Large intestine (tissue), 3 donors: ENCODE measurements at regions not wholly inside any gene's neighbourhood (a gene's known extent, or its start where the extent isn't known, plus 50 kb on each side); places are given as distances from the start of the nearest gene placed in this dataset.

ENCODE experiments used
- DNase-seq, 2 donors: peaks; one replicate each; pipeline versions ENCODE4 v3.0.0 to v3.0.0-alpha.2; 2013
- H3K27ac ChIP-seq: one replicate; pipeline ENCODE4 v1.5.1; 2013; ENCODE audit warnings: low read length
- H3K27me3 ChIP-seq: 2 replicates; pipeline ENCODE4 v1.6.1; 2013; ENCODE audit warnings: low read length; ENCODE audit not compliant: control insufficient read depth, insufficient read depth
- H3K36me3 ChIP-seq: 2 replicates; pipeline ENCODE4 v1.6.1; 2013; ENCODE audit warnings: low read length; ENCODE audit not compliant: control insufficient read depth, insufficient read depth
- H3K4me1 ChIP-seq: one replicate; pipeline ENCODE4 v1.6.1; 2013; ENCODE audit warnings: low read length; ENCODE audit not compliant: control insufficient read depth, insufficient read depth
- H3K4me3 ChIP-seq: one replicate; pipeline ENCODE4 v1.5.1; 2013; ENCODE audit warnings: low read length
- H3K9me3 ChIP-seq: one replicate; pipeline ENCODE4 v1.6.1; 2013; ENCODE audit warnings: mild to moderate bottlenecking, low read depth, low read length, moderate library complexity; ENCODE audit not compliant: control insufficient read depth
- whole genome bisulfite sequencing: methylation state at CpG from one replicate; pipeline ENCODE4 v1.1.5; 2013; ENCODE audit warnings: low lambda C conversion rate; ENCODE audit not compliant: insufficient coverage; 5-methylcytosine and 5-hydroxymethylcytosine counted together

DNA sequence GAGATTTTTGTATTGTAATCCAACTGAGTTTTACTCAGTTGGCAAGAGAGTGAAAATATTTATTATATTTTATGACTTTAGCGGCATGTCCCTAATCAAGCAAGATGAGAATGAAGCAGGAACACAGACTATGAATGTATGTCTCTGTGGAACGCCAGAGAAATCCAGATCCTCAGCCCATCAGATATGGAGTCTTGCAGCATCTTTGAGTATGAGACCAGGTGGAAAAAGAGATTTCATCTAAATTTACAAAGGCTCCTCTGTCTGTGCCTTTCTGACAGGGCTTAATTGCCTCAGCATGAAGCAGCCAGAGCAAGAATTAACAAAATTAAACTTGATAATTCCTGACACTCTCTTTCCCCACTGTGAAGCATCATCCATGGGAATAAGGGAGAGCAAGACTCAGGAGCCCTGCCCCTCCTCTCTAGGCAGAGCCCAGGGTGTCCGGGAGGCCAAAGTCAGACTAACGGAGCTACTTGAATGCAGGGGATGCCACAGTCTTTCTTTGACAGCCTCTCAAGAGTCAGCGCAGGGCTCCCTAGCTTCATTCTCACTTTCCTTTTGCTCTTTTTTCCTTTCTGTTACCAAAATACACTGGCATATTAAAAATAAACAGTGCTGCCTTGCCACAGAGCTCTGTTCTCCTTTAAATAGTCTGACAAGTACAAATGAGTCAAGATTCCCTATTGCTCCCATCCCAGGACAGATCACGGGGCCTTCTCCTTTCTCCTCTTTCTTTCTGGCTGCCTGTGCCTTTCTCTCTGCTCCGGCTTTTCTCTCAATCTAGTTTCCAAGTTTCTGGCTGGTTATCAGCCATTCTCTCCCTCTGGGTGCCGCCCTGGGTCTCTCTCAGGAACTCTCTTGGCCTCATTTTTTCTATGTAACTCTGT is 132.2 kb upstream of the INHBA start:
- WGBS = 63% methylated on average over 3 of the region's 8 CpGs
- no peak for DNase-seq
- H3K36me3 ChIP-seq = no peaks in the 10 kb centered on the region
- H3K4me1 ChIP-seq = no peaks in the 10 kb centered on the region
- no peaks in the 10 kb centered on the region for H3K27me3 ChIP-seq
- no peak overlapping the region for H3K4me3 ChIP-seq
- H3K9me3 ChIP-seq = no peaks in the 10 kb centered on the region
- H3K27ac ChIP-seq = no peak overlapping the region

DNA sequence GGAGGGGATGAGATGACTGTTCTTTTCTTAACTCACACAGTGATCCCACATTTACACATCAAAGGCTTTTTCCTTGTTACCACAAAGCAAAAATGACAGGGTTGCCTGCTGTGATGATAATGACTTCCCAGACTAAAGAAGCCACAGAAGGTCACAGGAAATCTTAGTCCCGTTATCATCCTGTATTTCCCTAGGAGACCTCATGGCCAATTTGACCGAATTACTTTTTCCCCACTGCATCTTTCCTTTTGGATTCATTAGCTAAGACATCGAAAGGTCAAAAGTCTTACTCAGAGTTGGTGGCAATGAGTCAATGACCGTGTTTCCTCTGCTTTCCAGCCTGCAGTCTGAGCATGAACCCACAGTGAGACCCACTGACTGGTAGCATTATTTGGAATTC is 130.1 kb upstream of the INHBA start:
- no peak for DNase-seq
- no peaks in the 10 kb centered on the region for H3K4me1 ChIP-seq
- H3K27me3 ChIP-seq = no peaks in the 10 kb centered on the region
- 65% methylated on average over 2 of the region's 4 CpGs for WGBS
- no peak overlapping the region for H3K27ac ChIP-seq
- H3K9me3 ChIP-seq = no peaks in the 10 kb centered on the region
- no peaks in the 10 kb centered on the region for H3K36me3 ChIP-seq
- H3K4me3 ChIP-seq = no peak overlapping the region

DNA sequence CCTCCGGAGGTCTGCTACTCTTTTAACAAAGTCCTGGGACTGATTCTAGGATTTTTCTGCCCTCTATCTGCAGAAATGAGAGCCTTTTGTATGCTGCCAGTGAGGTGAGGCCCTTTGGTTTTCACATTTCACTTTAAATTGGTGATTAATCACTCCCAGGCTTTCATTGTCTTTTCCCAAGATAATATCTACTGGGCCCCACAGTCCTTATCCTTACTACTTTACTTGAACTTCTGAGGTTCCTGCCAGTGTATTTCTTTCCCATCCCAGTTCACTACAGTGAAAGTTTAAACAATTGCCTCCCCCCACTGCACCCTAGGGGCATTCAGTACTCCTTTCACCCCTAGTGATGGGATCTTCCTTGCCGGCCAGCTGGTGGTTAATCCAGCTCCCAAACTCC is 127.4 kb upstream of the INHBA start:
- H3K36me3 ChIP-seq = no peaks in the 10 kb centered on the region

DNA sequence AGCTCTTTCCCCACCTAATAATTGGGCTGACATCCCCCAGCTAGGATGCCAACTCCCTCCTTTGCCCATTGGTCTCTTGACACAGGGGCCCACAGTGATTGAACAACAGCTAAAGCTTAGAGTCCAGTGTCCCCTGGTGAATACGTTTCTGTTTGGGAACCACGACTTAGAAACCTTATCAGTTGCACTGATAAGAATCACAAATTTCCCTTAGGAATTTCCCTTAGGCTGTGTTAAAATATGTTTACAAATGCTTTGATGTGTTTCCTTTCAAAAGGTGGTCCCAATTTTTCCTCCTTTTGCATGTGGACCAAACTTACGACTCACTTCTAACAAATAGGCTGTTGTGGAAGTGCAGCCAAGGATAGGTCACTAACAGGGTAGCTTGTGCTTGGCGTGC is 126.0 kb upstream of the INHBA start:
- H3K27me3 ChIP-seq = no peaks in the 10 kb centered on the region
- no peaks in the 10 kb centered on the region for H3K9me3 ChIP-seq
- no peak overlapping the region for H3K27ac ChIP-seq
- WGBS = no CpG with 5 or more reads among the region's 4 CpGs
- H3K4me1 ChIP-seq = no peaks in the 10 kb centered on the region
- H3K36me3 ChIP-seq = no peaks in the 10 kb centered on the region
- no peak for DNase-seq
- H3K4me3 ChIP-seq = no peak overlapping the region

More for the DNA sequence above, 127.4 kb upstream of the INHBA start:
- WGBS = no CpG with 5 or more reads among the region's 2 CpGs
- Histone ChIP-seq H3K4me1 (no peaks in the 10 kb centered on the region), H3K27me3 (no peaks in the 10 kb centered on the region), H3K4me3 (no peak overlapping the region), H3K27ac (no peak overlapping the region), H3K9me3 (no peaks in the 10 kb centered on the region)
- DNase-seq = no peak

DNA sequence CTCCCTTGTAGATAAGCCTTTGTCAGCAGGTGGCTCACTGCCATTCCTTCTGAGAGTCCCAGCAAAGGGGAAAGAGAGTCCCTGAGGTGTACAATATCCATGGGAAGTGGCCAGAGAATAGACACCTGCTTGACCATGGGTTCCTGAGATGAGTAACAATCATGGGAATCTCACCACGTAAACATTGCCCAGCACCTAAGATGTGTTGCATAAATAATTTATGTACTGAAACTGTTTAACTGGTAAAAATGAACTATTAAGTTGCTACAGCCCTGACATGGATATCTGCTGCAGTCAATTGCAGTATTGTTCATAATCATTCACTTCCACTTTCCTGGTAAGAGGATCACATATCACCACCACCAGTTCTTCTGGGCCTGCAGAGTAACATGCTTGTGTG is 123.8 kb upstream of the INHBA start:
- Histone ChIP-seq H3K27me3 (no peaks in the 10 kb centered on the region), H3K4me1 (no peaks in the 10 kb centered on the region), H3K9me3 (no peaks in the 10 kb centered on the region), H3K27ac (no peak overlapping the region), H3K36me3 (no peaks in the 10 kb centered on the region), H3K4me3 (no peak overlapping the region)
- WGBS = no CpG with 5 or more reads among the region's 1 CpG
- no peak for DNase-seq

DNA sequence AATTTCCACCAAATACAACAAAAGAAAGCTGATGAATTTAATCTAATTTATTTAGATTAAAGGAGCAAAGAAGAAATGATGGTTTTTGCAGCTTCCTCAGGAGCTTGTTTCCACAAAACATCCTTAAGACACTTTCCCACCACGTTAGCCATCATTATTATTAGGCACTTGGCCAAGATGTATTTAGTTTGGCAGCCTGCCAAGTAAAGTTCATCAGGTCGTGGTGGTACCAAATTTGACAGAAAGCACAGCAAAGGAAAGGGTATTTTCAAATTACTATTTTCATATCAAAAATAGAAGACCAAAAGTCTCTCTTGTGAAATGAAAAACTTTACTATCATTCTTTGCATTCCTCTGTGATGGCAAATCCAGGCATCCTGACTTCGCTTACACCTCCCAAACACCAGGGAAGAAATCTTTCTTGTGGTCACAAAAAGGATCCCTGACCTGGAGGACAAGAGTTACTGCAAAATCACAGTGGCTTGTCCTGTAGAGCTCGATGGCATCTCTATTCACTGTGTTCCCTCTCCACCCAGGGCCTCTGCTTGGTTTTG is 123.1 kb upstream of the INHBA start:
- no peak for DNase-seq
- Histone ChIP-seq H3K9me3 (no peaks in the 10 kb centered on the region), H3K27me3 (no peaks in the 10 kb centered on the region), H3K4me3 (no peak overlapping the region), H3K4me1 (no peaks in the 10 kb centered on the region), H3K36me3 (no peaks in the 10 kb centered on the region), H3K27ac (no peak overlapping the region)
- no CpG with 5 or more reads among the region's 4 CpGs for WGBS

DNA sequence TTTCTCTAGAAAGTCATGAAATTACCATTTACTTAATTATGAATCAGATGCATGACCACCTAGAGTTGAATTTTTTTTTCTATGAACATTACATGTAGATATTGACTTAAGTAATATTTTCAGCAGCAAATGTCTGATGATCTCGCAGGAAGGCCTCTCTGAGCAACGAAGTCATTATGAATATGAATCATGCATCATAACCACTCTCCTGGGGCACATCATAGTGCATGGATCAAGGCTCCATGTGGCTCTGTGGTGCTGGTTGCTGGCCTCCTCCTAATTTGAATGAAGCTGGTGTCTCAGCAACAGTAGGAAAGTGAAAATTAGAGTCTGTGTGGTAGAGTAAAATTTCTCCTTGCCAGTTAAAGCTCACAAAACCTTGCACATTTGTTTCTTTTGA is 121.4 kb upstream of the INHBA start:
- H3K4me3 ChIP-seq = no peak overlapping the region
- no peak for DNase-seq
- H3K27ac ChIP-seq = no peak overlapping the region
- H3K27me3 ChIP-seq = no peaks in the 10 kb centered on the region
- no peaks in the 10 kb centered on the region for H3K4me1 ChIP-seq
- WGBS = no CpG with 5 or more reads among the region's 2 CpGs
- H3K36me3 ChIP-seq = no peaks in the 10 kb centered on the region
- H3K9me3 ChIP-seq = no peaks in the 10 kb centered on the region

DNA sequence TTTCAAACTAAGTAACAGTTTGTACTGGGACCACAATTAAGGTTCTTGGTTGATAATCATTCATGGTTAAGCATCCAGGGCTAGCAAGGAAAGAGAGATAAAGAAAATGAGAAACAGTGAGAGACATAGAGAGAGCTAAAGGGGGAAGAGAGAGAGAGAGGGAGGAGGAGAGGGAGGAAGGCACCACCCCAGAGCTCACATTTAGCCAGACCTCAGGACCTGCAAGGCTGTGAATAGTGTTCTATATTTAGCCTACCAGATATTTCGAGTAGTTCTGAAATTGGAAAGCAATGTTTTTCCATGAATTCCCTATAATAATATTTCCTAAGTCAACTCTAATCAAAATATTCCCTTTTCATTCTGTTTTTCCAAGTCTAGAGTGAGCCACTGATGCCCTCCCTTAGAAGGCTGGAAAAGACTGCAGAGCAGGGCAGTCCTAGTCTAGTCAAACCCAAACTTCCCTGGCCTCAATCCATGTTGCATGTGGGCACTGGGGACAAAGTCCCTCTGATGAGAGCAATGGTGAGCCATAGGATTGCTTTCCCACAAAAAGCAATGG is 119.4 kb upstream of the INHBA start:
- Histone ChIP-seq H3K36me3 (no peaks in the 10 kb centered on the region), H3K4me1 (no peaks in the 10 kb centered on the region), H3K27me3 (no peaks in the 10 kb centered on the region), H3K9me3 (no peaks in the 10 kb centered on the region), H3K27ac (no peak overlapping the region), H3K4me3 (no peak overlapping the region)
- no peak for DNase-seq
- WGBS = 100% methylated on average over 1 of the region's 1 CpG

DNA sequence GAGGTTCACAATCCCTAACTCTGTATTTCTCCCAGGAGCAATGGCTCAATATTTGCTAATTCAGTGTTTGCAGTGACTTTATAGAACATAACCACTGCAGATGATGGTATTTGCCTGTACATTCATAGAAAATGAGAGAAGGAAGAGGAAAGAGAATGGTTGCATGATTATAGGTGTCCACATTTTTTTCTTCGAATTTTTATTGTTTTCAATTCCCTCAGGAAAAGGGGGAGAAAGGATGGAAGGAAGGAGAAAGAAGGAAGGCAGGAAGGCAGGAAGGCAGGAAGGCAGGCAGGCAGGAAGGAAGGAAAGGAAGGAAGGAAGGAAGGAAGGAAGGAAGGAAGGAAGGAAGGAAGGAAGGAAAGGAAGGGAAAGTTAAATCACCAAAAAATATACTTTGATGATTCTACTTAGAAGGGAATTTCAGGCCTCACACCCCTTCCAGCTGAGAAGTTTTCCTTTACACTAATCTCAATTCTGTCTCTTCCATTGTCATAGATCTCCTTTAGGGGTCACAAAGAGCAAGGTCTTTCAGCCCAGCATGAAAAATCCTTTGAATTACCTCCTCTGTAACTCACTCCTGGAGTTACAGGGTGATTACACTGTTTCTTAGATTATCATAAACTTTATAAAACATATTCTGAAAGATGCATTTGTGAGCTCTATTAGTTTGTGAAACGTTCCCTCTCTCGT is 118.8 kb upstream of the INHBA start:
- no peak overlapping the region for H3K27ac ChIP-seq
- WGBS = 67% methylated on average over 1 of the region's 3 CpGs
- H3K9me3 ChIP-seq = no peaks in the 10 kb centered on the region
- DNase-seq = no peak
- H3K36me3 ChIP-seq = no peaks in the 10 kb centered on the region
- H3K27me3 ChIP-seq = no peaks in the 10 kb centered on the region
- no peak overlapping the region for H3K4me3 ChIP-seq
- H3K4me1 ChIP-seq = no peaks in the 10 kb centered on the region

DNA sequence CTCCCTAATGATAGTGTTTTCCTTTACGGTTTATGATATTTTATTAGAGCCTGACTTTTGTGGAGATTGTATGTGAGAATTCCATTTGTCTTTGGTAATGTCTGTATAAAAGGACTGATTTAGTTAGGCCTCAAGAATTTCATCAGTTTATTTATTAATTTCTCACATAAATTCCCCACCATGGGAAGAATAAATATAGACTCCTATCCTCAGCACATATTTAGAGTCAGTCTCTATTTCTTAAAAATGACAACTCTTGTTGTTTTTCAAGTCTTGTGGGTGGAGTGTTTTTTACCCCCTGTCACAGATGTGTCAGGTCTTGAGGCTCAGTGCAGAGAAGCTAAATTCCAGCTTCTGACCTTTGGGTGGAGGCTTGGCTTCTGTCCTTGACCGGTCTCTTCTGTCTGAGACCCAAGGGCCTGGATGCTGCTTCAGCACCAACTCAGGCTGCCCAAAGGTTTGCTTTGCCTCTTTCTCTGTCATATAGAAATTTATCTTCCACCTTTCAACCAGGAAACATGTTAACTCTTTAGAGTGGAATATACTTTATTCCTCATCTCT is 117.3 kb upstream of the INHBA start:
- no peaks in the 10 kb centered on the region for H3K9me3 ChIP-seq
- WGBS = no CpG with 5 or more reads among the region's 2 CpGs
- H3K27ac ChIP-seq = no peak overlapping the region
- no peak for DNase-seq
- H3K4me1 ChIP-seq = no peaks in the 10 kb centered on the region
- H3K4me3 ChIP-seq = no peak overlapping the region
- H3K27me3 ChIP-seq = no peaks in the 10 kb centered on the region
- H3K36me3 ChIP-seq = no peaks in the 10 kb centered on the region
